SU-DHL-6 (cell line): ENCODE measurements at regions not wholly inside any gene's neighbourhood (a gene's known extent, or its start where the extent isn't known, plus 50 kb on each side); places are given as distances from the start of the nearest gene placed in this dataset.

Experiments
- H2AFZ ChIP-seq: fragments of 200-600 bp; sonication (generic); 2 replicates; pipeline ENCODE4 v1.6.1; 2014; ENCODE audit warnings: low read depth, mild to moderate bottlenecking, moderate library complexity, mixed read lengths, antibody characterized with exemption, low read length; ENCODE audit not compliant: severe bottlenecking
- H3F3A ChIP-seq: fragments of 200-600 bp; shearing (Covaris generic); 2 replicates; pipeline ENCODE4 v1.6.0; 2016; ENCODE audit warnings: antibody characterized with exemption, mild to moderate bottlenecking; ENCODE audit not compliant: insufficient read depth
- H3K27ac ChIP-seq: fragments of 200-600 bp; sonication (generic); 2 replicates; pipeline ENCODE4 v1.5.1; 2016; ENCODE audit warnings: low read depth, mild to moderate bottlenecking, low read length, moderate library complexity, mixed read lengths
- H3K27me3 ChIP-seq: fragments of 200-600 bp; sonication (generic), shearing (Covaris generic); 2 replicates; pipeline ENCODE4 v1.6.0; 2014; ENCODE audit warnings: mild to moderate bottlenecking, low read length
- H3K36me3 ChIP-seq: fragments of 200-600 bp; sonication (generic); 2 replicates; pipeline ENCODE4 v1.6.1; 2014; ENCODE audit warnings: mild to moderate bottlenecking, low read length, mixed read lengths
- H3K4me2 ChIP-seq: fragments of 300-600, 200-600 bp; shearing (Covaris generic), sonication (generic); 2 replicates; pipeline ENCODE4 v1.6.0; 2014; ENCODE audit warnings: low read length, low read depth, mild to moderate bottlenecking; ENCODE audit not compliant: poor library complexity, severe bottlenecking
- H3K4me3 ChIP-seq: fragments of 200-600 bp; sonication (generic); 2 replicates; pipeline ENCODE4 v1.5.1; 2014; ENCODE audit warnings: antibody characterized with exemption, low read length, mild to moderate bottlenecking, mixed read lengths; ENCODE audit not compliant: insufficient read depth, poor library complexity, severe bottlenecking
- H3K79me2 ChIP-seq: fragments of 200-600 bp; sonication (generic); 2 replicates; pipeline ENCODE4 v1.6.1; 2014; ENCODE audit warnings: mild to moderate bottlenecking, low read length, moderate library complexity; ENCODE audit not compliant: insufficient read depth
- H3K9ac ChIP-seq: fragments of 200-600 bp; sonication (generic); 2 replicates; pipeline ENCODE4 v1.7.0; 2014; ENCODE audit warnings: mild to moderate bottlenecking, low read length
- H3K9me2 ChIP-seq: fragments of 200-600 bp; sonication (generic); replicated peaks from 2 replicates; pipeline ENCODE4 v1.6.1; 2014; ENCODE audit warnings: low read length; ENCODE audit not compliant: insufficient read depth
- H3K9me3 ChIP-seq: fragments of 200-600 bp; sonication (generic); 2 replicates; pipeline ENCODE4 v1.6.1; 2014; ENCODE audit warnings: low read length, mixed read lengths; ENCODE audit not compliant: insufficient read depth
- H4K20me1 ChIP-seq: fragments of 200-600 bp; sonication (generic); 2 replicates; pipeline ENCODE4 v1.6.1; 2014; ENCODE audit warnings: low read depth, mild to moderate bottlenecking, antibody characterized with exemption, low read length, moderate library complexity, mixed read lengths
- EZH2phosphoT487 ChIP-seq: fragments of 200-600 bp; sonication (generic), shearing (Covaris generic); conservative IDR thresholded peaks from 2 replicates; pipeline ENCODE4 v1.6.1; 2018; ENCODE audit warnings: mild to moderate bottlenecking, antibody characterized with exemption, low read length, moderate library complexity, mixed read lengths
- TF ChIP-seq, protein P1 (sequence below): fragments of 200-600 bp; sonication (generic); IDR thresholded peaks from one replicate; pipeline ENCODE4 v1.5.1; 2017; ENCODE audit warnings: antibody characterized with exemption, mild to moderate bottlenecking, low read length, moderate library complexity; ENCODE audit not compliant: insufficient read depth, poor library complexity, severe bottlenecking

DNA sequence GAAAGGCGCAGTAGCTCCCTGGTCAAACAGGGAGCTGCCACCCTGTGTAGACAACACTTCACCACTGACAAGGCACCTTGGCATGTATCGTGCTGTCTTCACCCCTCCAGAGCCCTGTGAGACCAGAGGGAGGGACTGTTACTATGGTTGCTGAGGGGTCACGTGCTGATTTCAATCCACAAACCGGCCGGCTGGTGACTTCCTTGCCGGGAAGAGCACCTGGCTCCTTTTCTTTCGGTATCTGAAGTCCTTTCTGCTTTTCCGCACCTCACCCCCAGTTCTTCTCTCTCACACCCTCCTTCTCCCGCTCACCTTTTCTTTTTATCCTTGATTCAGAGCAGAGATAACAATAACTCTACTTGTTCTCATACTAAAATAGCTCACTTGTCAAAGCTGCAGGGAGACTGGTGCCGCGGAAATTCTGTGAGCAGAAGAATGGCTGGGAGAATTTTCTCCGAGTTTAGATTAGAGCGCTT is 327.2 kb downstream of the ZSWIM6 start:
- Histone ChIP-seq H4K20me1 (peaks cover 4% of the 10 kb centered on the region; the same call in 1 of the 2 replicates), H3F3A (no peaks in the 10 kb centered on the region), H3K36me3 (no peaks in the 10 kb centered on the region), H2AFZ (no peak overlapping the region), H3K4me3 (no peak overlapping the region), H3K9ac (no peak overlapping the region), H3K9me2 (no peaks in the 10 kb centered on the region), H3K79me2 (no peaks in the 10 kb centered on the region), H3K27ac (no peak overlapping the region), H3K27me3 (no peaks in the 10 kb centered on the region), H3K9me3 (no peaks in the 10 kb centered on the region), H3K4me2 (no peak overlapping the region)
- TF ChIP-seq, protein P1, sequence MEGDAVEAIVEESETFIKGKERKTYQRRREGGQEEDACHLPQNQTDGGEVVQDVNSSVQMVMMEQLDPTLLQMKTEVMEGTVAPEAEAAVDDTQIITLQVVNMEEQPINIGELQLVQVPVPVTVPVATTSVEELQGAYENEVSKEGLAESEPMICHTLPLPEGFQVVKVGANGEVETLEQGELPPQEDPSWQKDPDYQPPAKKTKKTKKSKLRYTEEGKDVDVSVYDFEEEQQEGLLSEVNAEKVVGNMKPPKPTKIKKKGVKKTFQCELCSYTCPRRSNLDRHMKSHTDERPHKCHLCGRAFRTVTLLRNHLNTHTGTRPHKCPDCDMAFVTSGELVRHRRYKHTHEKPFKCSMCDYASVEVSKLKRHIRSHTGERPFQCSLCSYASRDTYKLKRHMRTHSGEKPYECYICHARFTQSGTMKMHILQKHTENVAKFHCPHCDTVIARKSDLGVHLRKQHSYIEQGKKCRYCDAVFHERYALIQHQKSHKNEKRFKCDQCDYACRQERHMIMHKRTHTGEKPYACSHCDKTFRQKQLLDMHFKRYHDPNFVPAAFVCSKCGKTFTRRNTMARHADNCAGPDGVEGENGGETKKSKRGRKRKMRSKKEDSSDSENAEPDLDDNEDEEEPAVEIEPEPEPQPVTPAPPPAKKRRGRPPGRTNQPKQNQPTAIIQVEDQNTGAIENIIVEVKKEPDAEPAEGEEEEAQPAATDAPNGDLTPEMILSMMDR = no peak
- TF ChIP-seq EZH2phosphoT487 = no peak

DNA sequence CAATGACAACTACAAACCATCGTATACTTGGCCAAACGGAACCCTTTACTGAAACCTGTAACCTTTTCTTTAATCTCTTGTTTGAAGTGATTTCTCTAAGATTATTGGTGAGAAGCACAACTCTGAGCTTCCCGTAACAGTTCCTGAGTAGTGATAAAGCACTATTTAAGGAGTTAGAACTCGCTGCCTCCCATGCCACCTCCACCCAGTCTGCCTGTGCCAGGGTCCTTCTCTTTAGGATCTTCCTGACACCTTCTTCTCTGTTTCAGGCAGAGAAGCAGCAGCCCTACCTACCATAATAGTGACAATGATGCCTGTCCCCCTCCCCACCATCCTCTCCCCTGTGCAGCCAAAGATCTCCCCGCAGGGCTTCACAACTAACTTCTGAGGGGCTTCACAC is 330.6 kb downstream of the ZSWIM6 start:
- peaks cover 4% of the 10 kb centered on the region; the same call in 1 of the 2 replicates for H4K20me1 ChIP-seq
- no peak for TF ChIP-seq EZH2phosphoT487
- TF ChIP-seq, protein P1 = no peak
- no peak overlapping the region for H3K27ac ChIP-seq
- H3K36me3 ChIP-seq = no peaks in the 10 kb centered on the region
- H3K4me3 ChIP-seq = no peak overlapping the region
- H3K4me2 ChIP-seq = no peak overlapping the region
- no peaks in the 10 kb centered on the region for H3K9me3 ChIP-seq
- no peaks in the 10 kb centered on the region for H3K9me2 ChIP-seq
- H3K27me3 ChIP-seq = no peaks in the 10 kb centered on the region
- no peak overlapping the region for H2AFZ ChIP-seq
- no peak overlapping the region for H3K9ac ChIP-seq
- H3K79me2 ChIP-seq = no peaks in the 10 kb centered on the region
- H3F3A ChIP-seq = no peaks in the 10 kb centered on the region

DNA sequence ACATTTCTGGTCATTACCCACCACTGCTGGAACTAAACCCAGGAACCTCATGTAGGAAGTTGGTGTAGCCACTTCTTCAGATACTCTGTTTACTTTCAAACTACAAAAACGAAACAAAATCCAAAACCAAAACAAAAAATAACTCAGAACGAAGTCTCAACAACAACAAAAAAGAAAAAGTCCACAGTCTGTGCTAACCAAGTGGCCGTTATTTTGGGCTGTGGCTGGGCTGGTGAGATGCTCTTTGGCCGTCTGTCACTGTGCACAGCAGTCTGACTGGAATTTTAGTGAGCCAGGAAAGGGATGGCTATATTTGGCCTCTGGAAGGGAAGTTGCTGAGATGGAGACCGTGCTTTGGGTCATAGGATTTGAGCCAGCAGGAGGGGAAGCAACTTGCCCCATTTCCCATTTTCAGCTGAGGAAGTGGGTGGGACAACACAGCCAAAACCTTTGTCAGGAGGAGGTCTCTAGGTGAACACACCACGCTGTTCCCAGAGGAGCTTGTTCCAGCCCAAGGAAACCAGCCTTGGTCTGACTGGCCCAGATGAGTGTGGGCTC is 334.1 kb downstream of the ZSWIM6 start:
- Histone ChIP-seq H3K4me2 (no peak overlapping the region), H3K27me3 (no peaks in the 10 kb centered on the region), H4K20me1 (no peaks in the 10 kb centered on the region), H3K9ac (no peak overlapping the region), H3K27ac (no peak overlapping the region), H3K9me2 (no peaks in the 10 kb centered on the region), H3K9me3 (no peaks in the 10 kb centered on the region), H3K4me3 (no peak overlapping the region), H3K79me2 (no peaks in the 10 kb centered on the region), H3K36me3 (no peaks in the 10 kb centered on the region), H3F3A (no peaks in the 10 kb centered on the region), H2AFZ (no peak overlapping the region)
- TF ChIP-seq EZH2phosphoT487 = no peak
- TF ChIP-seq, protein P1 = no peak
